Suprapubic skin (tissue), 3 donors: ENCODE measurements at regions not wholly inside any gene's neighbourhood (a gene's known extent, or its start where the extent isn't known, plus 50 kb on each side); places are given as distances from the start of the nearest gene placed in this dataset.

ENCODE experiments used
- EP300 ChIP-seq: sonication (generic); formaldehyde crosslinking; IDR thresholded peaks from one replicate; pipeline ENCODE4 v1.6.1; 2017; ENCODE audit warnings: antibody characterized with exemption
- POLR2A ChIP-seq, 2 donors: fragments of 450-650 bp; IDR thresholded peaks; one replicate each; pipeline ENCODE4 v1.6.1; 2017; ENCODE audit warnings: antibody characterized with exemption in 2 of 2, mild to moderate bottlenecking in 2 of 2, moderate library complexity in 2 of 2
- TF ChIP-seq, protein P1 (sequence below), 2 donors: fragments of 200-600 bp in 1 of 2; fragments of 450-650 bp in 1 of 2; sonication (generic) in 1 of 2; IDR thresholded peaks; one replicate each; pipeline ENCODE4 v1.5.1; 2016 to 2019; ENCODE audit warnings: antibody characterized with exemption in 2 of 2, mild to moderate bottlenecking in 1 of 2, moderate library complexity in 1 of 2

DNA sequence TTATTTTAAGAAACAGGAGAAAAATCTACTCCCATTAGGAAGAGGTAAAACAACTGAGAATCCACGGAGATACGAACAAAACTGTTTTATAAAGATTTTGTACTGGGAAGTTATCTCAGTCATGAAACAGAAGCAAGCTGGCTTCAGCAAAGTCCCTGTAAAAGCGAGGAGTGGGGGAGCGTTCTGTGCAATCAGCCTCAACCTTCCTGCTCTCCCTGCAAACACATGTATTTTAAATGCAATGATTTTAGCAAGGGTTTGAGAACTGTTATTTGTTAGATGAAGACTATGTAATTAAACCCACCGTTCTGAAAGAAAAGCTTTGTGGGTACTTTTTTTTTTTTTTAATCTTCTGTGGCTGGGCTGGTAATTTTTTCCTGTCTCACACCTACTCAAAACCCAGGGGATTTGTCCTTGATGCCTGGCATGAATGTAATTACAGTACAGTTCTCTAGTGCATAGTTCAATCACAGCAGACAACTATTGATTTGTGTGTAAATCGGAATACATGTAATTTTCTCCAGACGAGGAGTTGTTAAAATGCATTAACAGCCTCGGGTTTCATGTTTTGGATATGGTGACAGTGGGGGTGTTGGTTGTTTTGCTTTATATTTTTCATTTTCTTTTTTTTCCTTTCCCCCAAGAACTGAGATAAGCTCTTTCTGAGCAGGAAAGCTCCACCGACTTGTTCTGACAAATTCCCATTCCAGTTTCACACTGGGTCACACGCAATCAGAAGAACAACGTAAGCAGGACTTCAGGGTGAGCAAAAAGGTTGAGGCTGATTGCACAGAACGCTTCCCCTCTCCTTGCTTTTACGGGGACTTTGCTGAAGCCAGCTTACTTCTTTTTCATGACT, 153.6 kb downstream of the PHLDA1 start:
- TF ChIP-seq POLR2A (IDR thresholded peaks at IDR 0.05) = no peak
- TF ChIP-seq, protein P1, sequence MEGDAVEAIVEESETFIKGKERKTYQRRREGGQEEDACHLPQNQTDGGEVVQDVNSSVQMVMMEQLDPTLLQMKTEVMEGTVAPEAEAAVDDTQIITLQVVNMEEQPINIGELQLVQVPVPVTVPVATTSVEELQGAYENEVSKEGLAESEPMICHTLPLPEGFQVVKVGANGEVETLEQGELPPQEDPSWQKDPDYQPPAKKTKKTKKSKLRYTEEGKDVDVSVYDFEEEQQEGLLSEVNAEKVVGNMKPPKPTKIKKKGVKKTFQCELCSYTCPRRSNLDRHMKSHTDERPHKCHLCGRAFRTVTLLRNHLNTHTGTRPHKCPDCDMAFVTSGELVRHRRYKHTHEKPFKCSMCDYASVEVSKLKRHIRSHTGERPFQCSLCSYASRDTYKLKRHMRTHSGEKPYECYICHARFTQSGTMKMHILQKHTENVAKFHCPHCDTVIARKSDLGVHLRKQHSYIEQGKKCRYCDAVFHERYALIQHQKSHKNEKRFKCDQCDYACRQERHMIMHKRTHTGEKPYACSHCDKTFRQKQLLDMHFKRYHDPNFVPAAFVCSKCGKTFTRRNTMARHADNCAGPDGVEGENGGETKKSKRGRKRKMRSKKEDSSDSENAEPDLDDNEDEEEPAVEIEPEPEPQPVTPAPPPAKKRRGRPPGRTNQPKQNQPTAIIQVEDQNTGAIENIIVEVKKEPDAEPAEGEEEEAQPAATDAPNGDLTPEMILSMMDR (IDR thresholded peaks at IDR 0.05) = no peak
- no peak for TF ChIP-seq EP300
